Embryonic facial prominence (tissue), 1 donor: ENCODE measurements at regions not wholly inside any gene's neighbourhood (a gene's known extent, or its start where the extent isn't known, plus 50 kb on each side); places are given as distances from the start of the nearest gene placed in this dataset.
"Not testable (repeated sequence)": the region's sequence is repeated elsewhere in the genome, so short reads cannot be mapped to it uniquely, and the experiment has no call there.

Experiments
- DNase-seq: peaks from one replicate; pipeline ENCODE4 v3.0.0-alpha.2; 2016; ENCODE audit errors: extremely low spot score

DNA sequence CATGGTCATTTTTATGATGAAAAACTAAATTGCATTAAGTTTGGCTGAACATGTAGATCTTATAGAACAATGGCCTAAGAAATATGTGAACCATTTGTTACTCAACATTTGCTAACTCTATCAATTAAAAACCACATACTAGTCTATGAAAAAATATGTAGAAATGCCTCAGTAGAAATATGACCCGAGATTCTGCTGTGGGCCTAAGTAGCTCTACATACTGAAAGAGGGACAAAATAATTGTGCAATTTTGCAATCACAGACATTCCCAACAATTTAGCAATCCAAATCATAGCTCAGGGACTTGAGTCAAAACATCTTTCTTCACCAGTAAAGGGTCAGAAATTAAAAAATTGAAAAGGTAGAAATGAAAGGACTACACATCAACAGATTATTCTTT, 619.0 kb downstream of the FRK start:
- no peak for DNase-seq

DNA sequence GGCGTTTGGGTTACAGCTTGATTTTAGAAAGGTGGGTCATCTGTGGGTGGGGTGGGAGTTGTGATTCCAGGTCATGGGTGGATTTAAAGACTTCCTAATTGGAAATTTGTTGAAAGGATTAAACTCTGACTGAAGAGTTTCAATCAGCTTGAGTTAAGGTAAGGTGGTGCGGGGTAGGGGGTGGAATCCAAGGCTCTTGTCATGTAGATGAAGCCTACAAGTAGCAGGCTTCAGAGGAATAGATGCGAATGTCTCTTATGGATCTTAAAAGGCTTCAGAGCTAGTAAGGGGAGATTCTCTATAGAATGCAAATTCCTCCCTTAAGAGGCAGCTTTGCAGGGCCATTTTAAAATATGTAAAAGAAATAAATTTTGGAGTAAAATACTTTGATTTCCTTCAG, 645.3 kb downstream of the FRK start:
- DNase-seq = no peak

DNA sequence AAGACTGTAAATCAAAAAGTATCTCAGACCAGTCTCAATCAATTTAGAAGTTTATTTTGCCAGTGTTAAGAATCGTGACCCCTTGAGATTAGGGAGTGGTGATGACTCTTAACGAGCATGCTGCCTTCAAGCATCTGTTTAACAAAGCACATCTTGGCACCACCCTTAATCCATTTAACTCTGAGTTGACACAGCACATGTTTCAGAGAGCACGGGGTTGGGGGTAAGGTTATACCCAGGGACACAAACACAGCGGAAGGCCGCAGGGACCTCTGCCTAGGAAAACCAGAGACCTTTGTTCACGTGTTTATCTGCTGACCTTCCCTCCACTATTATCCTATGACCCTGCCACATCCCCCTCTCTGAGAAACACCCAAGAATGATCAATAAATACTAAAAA, 645.8 kb downstream of the FRK start:
- DNase-seq = not testable (repeated sequence)

DNA sequence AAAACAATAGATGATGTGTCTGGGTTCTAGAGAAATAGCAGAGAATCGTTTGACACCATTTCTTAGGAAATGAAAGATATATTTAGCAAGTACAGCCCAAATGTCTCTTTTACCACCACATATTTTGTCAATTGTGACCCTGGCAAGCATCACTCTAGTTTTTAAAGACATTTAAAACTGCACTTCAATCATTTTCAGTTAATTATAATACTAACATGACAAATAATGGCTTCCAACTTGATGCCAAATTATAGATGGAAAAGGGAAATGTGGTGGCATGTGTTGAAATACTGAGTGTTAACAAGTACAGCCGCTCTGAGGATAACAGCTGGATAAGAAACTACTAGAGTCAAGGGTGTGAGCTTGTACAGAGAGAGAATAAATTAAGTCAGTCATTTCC, 648.9 kb downstream of the FRK start:
- DNase-seq = no peak

DNA sequence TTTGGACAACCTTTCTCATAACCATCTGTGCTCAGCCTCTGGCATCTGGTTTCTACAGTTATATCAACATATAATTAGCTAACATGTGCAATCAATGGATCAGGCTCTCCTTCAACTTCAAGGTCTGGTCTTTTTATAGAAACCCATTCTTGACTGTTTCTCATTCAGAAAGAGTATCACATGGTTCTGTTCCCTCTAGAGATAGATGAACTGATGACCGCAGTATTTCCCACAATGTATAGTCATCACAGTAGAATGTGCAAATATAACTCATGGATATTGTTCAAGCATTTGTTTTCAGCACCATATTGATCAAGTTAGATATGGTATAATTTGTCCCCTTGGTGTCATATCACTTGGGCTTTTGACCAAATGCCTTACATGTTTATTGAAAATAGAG, 656.2 kb downstream of the FRK start:
- DNase-seq = no peak

DNA sequence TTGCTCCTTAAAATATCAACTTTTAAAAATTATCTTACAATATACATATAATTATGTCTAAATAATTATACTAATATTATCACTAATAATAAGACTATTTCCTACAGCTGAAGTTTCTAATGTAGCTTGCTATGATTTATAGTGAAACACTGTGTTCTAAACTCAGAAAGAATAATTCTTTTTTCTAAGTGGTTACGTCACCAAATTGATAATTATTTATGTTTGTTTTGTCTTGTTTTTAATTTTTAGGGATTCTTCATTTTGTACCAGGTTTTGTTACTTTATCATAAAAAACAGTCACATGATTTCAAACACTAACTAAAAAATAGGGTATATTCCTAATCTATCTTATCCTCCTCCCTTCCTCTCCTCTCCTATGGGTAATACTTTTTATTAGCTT, 662.1 kb downstream of the FRK start:
- no peak for DNase-seq

DNA sequence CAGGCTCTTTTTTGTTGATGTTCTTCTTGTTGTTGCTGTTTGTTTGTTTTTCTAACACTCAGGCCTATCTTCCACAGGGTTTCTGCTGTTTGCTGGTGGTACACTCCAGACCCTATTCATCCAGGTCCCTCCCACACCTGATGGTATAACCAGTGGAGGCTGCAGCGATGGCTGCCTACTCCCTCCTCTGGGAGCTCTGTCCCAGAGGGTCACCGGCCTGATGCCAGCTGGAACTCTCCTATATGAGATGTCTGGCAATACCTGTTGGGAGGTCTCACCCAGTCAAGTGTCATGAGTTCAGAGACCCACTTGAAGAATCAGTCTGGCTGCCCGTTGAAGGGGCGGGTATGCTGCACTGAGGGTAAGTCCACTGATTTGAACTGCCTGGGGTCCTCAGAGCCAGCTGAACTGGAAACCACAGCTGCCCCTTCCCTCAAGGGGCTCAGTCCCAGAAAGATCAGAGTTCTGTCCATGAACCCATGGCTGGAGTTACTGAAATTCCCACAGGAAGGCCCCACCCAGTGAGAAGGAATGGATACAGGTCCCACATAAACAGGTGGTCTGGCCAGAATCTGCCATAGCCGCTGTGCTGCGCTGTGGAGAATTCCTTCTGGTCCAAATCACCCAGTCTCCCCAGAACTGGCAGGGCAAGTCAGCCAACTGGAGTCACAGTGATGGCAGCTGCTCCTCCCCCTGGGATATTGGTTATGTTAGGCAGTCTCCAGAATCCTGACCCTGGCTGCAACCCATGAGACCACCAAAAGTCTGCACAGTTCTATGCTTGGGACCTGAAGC, 664.4 kb downstream of the FRK start:
- DNase-seq = no peak

DNA sequence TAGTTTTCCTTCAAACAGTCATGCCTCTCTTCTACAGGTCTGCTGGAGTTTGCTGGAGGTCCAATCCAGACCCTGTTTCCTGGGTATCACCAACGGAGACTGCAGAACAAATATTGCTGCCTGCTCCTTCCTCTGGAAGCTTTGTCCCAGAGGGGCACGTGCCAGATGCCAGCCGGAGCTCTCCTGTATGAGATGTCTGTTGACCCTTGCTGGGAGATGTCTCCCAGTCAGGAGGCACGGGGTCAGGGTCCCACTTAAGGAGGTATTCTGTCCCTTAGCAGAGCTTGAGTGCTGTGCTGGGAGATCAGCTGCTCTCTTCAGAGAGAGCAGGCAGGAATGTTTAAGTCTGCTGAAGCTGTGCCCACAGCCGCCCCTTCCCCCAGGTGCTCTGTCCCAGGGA, 666.9 kb downstream of the FRK start:
- DNase-seq = no peak

DNA sequence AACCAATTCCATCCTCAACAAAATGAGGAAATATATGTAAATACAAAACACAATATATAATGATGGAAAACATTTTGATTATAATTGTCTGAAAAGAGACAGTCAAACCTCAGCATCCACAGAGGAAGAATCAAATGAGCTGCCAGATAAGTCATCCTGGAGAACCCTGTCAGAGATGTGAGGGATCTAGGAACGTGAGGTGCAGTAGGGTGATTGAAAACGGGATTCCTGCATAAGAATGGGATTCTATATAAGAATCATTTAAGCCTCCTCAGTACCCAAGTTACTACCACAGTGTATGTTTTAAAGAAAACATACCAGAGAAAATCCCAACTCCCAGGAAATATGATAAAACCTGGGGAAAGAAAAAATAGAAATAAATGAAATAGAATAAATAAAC, 690.5 kb downstream of the FRK start:
- no peak for DNase-seq

DNA sequence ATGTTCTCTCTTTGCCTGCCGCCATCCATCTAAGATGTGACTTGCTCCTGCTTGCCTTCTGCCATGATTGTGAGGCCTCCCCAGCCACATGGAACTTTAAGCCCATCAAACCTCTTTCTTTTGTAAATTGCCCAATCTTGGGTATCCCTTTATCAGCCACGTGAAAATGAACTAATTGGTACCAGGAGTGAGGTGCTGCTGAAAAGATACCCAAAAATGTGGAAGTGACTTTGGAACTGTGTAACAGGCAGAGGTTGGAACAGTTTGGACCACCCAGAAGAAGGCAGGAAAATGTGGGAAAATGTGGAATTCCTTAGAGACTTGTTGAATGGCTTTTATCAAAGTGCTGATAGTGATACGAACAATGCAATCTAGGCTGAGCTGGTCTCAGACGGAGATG, 694.9 kb downstream of the FRK start:
- DNase-seq = no peak

DNA sequence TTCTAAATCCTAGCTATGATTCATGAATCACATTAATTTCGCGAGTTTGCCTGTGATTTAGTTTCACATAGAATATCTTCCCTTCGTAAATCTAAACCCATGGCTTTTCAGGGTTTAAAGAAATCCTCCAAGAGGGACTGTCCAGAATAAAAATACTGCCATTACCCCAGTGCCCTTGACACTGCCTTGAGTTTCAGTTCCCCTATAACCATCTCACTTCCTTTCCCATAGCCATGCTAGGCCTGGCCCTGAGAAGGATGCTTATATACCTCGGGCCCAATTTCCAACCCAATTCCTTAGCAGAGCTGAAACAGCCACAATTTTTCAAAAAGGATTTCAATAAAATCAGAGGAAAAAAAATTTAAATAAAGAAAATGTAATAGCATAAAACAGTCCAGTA, 697.3 kb downstream of the FRK start:
- no peak for DNase-seq

DNA sequence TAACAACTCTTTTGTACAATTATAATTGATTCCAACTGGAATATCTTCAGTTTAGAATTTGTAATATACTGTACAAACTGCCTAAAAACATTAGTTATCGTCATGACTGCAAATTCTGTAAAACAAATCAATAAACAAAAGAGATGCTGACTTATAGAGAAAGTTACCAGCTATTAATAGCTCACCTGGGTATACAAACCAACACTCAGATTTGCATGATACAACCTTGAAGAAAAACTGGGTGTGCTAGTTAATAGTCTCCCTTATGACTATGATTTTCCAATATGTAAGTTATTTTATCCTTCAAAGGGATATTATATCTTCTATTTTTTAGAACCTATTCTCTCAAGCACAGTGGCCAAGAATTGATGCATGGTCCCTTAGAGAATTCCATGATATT, 698.5 kb downstream of the FRK start:
- no peak for DNase-seq

DNA sequence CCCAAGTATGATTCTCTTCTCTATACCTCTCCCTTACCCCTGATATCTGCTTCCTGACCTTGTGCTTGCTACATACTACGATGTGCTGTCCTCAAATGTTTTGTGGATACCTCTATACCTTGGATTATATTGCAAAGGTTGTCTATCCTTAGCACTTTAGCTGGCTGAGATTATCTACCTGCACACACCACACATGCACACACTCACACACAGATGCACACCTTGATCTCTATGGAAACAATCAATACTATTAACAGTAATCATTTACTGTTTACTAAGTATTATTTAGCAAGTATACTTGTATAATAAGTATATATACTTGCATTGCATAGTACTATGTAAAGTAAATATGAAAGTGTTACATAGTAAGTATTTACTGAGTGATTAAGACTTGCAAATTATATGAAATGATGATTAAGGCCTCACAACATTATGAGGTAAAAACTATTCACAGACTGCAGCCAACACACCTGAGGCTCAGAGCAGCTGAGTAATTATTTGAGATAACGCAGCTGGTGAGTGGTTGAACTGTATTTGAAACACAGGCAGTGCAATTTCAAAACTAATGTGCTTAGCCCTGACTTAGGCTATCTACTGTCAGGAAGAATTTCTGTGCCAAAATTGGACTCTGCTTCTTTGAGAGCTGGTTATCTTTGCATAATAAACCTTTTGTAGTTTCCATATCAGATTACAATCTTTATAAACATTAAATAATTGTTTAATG, 699.9 kb downstream of the FRK start:
- no peak for DNase-seq

DNA sequence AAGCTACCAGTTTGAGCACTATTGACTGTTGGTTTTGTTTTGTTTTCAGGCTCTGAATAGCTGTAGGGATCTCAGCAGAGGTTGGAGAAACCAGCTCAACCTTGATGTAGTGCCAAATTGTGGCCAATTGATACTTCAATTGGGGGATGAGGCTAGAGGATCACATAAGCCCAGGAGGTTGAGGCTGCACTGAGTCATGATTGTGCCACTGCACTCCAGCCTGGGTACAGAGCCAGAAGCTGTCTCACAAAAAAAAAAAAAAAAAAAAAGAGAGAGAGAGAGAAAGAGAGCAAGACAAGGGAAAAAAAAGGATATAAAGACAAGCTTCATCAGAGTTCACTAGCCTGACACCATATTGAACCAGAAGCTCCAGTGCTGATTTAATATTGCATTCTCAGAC, 702.1 kb downstream of the FRK start:
- no peak for DNase-seq

DNA sequence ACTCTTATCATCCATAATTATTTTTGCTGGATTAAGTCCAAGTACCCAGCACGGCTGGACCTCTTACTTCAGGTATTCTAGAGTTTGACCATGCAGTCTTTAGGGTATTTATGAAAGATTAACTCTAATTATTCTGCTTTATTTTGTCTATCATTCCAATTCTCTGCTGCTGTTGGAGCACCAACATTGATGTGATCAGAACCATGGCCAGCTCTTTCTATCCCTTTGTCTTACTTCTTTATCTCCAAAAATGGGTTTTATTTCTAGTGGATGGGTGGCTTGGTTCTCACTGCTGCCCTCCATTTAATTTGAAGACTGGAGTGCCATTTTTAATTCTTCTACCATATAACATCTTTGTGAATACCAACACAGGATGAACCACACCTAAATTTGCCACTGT, 704.3 kb downstream of the FRK start:
- DNase-seq = no peak

DNA sequence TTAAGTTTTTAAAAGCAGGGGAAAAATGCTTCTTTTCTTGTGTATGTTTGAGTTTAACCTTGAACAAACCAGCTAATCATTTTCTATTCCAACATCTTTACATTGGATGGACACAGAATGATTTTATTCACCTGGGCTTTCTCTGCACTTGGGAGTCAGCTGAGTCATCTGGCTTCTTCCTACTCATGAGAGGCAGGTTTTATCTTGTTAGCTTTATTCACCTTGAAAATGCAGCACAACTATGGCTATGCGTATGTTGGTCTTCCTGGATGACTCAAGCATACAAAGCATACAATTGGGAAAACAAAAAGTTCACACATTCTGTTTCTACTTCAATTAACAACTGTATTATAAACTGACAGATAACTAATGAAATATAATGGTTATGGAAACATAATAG, 737.7 kb downstream of the FRK start:
- DNase-seq = no peak

DNA sequence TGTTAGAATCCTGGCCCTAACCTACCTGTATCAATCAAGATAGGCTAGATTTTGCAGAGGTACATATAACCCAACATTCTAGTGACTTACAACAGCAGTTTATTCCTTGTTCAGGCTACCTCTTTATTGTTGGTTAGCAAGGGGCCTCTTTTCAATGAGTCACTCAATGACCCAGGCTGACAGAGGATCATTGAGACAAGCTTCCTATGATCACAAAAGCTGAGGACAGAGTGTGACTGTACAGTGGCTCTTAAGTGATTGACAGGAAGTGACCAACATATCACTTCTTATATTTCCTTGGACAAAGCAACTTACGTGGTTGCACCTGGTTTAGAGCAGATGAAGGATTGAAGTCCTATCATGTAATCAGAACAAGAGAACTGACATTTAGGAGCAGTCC, 740.9 kb downstream of the FRK start:
- DNase-seq = no peak

DNA sequence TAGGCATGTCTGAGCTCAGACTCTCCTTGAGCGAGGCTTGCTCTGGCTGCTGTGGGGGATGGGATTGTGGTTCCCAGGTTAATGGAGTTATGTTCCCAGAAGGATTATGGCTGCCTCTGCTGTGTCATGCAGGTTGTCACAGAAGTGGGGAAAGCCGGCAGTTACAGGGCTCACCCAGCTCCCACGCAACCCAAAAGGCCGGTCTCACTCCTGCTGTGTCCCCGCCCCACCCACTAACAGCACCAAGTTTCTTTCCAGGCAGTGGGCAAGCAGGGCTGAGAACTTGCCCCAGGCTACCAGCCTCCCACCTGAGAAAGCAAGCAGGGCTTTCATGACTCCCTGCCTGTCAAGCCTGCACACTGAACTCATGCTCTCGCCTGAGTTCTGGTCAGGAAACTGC, 750.5 kb downstream of the FRK start:
- no peak for DNase-seq

DNA sequence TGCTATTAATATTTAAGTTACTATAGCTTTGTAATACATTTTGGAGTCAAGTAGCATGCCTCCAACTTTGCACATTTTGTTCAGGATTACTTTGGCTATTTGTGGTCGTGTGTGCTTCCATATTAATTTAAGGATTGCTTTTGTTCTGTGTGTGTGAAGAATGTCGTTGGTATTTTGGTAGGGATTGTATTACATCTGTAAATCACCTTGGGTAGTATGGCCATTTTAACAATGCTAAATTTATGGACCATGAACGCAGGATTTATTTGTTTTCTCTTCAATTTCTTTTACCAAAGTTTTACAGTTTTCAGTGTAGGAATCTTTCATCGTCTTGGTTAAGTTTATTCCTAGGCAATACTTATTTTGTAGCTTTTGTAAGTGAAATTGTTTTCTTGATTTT, 758.0 kb downstream of the FRK start:
- DNase-seq = no peak

DNA sequence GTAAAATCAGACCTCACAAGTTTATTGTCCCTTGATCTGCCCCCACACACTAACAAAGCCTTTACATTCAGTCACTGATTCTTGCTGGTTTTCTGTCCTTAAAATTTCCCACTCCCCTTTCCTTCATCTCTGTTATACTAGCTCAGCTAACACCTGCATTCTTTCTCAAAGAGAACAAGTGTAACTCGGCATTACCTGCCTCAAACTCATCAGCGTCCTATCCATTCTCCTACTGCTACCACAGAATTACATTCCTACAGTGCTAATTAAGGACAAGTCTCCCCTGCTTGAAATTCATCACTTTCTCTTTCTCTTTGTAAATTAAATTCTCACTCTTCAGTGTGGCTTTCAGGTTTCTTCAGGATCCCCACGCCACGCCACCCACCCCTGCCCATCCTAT, 773.2 kb downstream of the FRK start:
- no peak for DNase-seq

DNA sequence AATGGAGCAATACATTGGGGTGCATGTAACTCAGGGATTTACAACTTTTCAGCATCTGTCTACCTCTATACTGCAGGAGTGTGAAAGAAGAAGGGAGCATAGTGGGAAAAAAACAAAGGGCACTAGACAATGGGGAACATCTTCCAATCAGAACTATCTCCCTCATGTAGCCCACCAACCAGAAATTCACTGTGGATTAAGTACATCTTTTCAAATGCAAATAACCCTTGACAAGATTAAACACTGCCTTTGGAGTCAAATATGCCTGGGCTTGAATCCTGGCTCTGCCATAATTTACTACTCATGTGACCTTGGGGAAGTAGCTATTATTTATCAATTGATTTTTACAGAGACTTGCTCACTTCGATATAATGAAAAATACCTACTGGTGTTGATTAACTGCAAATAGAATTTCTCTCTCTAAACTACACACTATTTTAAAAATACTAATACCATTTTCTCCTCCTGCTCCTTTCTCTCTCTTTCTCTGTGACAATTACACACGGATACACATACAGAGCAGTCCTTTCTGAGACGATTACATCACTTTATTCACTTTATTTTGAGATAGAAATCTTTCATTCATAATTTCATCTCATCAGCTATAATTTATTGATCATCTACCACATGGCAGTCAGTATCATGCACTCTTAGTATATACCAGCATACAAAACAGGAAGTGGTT, 783.7 kb downstream of the FRK start:
- no peak for DNase-seq

DNA sequence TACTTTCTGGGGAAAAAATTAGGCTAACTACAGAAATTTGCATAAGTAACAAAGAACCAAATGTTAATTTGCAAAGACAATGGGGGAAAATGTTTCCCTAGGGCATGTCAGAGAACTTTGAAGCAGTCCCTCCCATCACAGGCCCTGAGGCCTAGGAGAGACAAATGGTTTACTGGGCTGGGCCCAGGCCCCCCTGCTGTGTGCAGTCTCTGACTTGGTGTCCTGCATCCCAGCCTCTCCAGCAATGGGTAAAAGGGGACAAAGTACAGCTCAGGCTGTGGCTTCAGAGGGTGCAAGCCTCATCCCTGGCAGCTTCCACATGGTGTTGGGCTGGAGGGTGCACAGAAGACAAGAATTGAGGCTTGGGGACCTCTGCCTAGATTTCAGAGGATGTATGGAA, 788.4 kb downstream of the FRK start:
- no peak for DNase-seq

DNA sequence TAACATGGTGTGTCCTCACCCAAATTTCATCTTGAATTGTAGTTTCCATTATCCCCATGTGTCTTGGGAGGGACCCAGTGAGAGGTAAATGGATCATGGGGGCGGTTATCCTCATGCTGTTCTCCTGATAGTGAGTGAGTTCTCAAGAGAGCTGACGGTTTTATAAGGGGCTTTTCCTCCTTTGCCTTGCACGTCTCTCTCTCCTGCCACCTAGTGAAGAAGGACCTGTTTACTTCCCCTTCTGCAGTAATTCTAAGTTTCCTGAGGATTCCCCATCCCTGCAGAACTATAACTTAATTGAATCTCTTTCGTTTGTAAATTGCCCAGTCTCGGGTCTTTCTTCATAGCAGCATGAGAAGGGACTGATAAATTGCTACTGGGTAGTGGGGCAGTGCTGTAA, 789.3 kb downstream of the FRK start:
- DNase-seq = no peak
